Sigmoid colon (tissue), 6 donors: ENCODE measurements at regions not wholly inside any gene's neighbourhood (a gene's known extent, or its start where the extent isn't known, plus 50 kb on each side); places are given as distances from the start of the nearest gene placed in this dataset.

Source experiments
- DNase-seq: peaks from one replicate; pipeline ENCODE4 v3.0.0-alpha.2; 2019
- H3K27ac ChIP-seq, 4 donors: fragments of 200-600 bp; sonication (generic); one replicate each; pipeline ENCODE4 v1.5.1; 2016 to 2019; ENCODE audit warnings: mild to moderate bottlenecking in 1 of 4
- H3K27me3 ChIP-seq, 3 donors: fragments of 200-600 bp; sonication (generic); one replicate each; pipeline ENCODE4 v1.5.1; 2019; ENCODE audit warnings: mild to moderate bottlenecking in 1 of 3
- H3K36me3 ChIP-seq, 4 donors: fragments of 200-600 bp; sonication (generic); one replicate each; pipeline ENCODE4 v1.5.1; 2016 to 2019
- H3K4me1 ChIP-seq, 4 donors: fragments of 200-600 bp; sonication (generic); one replicate each; pipeline ENCODE4 v1.5.1; 2017 to 2019
- H3K4me3 ChIP-seq, 4 donors: fragments of 200-600 bp; sonication (generic); one replicate each; pipeline ENCODE4 v1.5.1; 2017 to 2019; ENCODE audit warnings: mild to moderate bottlenecking in 2 of 4, moderate library complexity in 1 of 4
- H3K9me3 ChIP-seq, 4 donors: fragments of 200-600 bp in 3 of 4; sonication (generic) in 3 of 4; one replicate each; pipeline versions ENCODE4 v1.5.1 to v1.6.1; 2013 to 2019
- CTCF ChIP-seq, 4 experiments: fragments of 450-650 bp in 3 of 4; fragments of 200-600 bp in 1 of 4; IDR thresholded peaks; one replicate each; pipeline ENCODE4 v1.5.1; 2016 to 2019; ENCODE audit warnings: antibody characterized with exemption in 4 of 4, mild to moderate bottlenecking in 3 of 4, moderate library complexity in 2 of 4
- EP300 ChIP-seq, 4 donors: sonication (generic); formaldehyde crosslinking; IDR thresholded peaks; one replicate each; pipeline ENCODE4 v1.6.1; 2017; ENCODE audit warnings: antibody characterized with exemption in 4 of 4
- POLR2A ChIP-seq, 2 donors: fragments of 450-650 bp; IDR thresholded peaks; one replicate each; pipeline ENCODE4 v1.6.1; 2016; ENCODE audit warnings: antibody characterized with exemption in 2 of 2, mild to moderate bottlenecking in 2 of 2, moderate library complexity in 2 of 2
- POLR2AphosphoS5 ChIP-seq, 4 donors: sonication (generic); formaldehyde crosslinking; IDR thresholded peaks; one replicate each; pipeline ENCODE4 v1.6.1; 2017; ENCODE audit warnings: antibody characterized with exemption in 4 of 4
- WGBS, 2 donors: extraction: QIAGEN DNeasy Blood & Tissue Kit; methylation state at CpG; one replicate each; pipeline ENCODE4 v1.1.7; 2013; 5-methylcytosine and 5-hydroxymethylcytosine counted together
- intact Hi-C: fragments of 100-400 bp; cut with DNase I; formaldehyde crosslinking; loops from one replicate; pipeline ENCODE4 v1.15.1; 2023
- donor health status: healthy with polysubstance abuse.
- donor health status: healthy.

GRCh38 chr3:161568671-161569070 is 72.1 kb downstream of the OTOL1 start:
- H3K4me1 ChIP-seq, result no peaks in the 10 kb centered on the region
- no peaks in the 10 kb centered on the region for H3K36me3 ChIP-seq
- H3K9me3 ChIP-seq, result no peaks in the 10 kb centered on the region
- intact Hi-C loops, result no loop called here
- TF ChIP-seq EP300 (IDR thresholded peaks at IDR 0.05), result no peak
- no peak for TF ChIP-seq POLR2AphosphoS5 (IDR thresholded peaks at IDR 0.05)
- no peak for TF ChIP-seq POLR2A (IDR thresholded peaks at IDR 0.05)
- TF ChIP-seq CTCF (IDR thresholded peaks at IDR 0.05), result no peak
- H3K4me3 ChIP-seq, result no peak overlapping the region
- H3K27me3 ChIP-seq, result no peaks in the 10 kb centered on the region
- DNase-seq, result no peak
- 34 to 63% methylated on average over 2 of the region's 2 CpGs for WGBS, 2 donors
- H3K27ac ChIP-seq, result no peak overlapping the region

GRCh38 chr3:161571951-161572350 is 75.3 kb downstream of the OTOL1 start:
- no peak for DNase-seq
- intact Hi-C loops, result no loop called here
- Histone ChIP-seq H3K4me3 (no peak overlapping the region), H3K4me1 (peaks cover 0 to 8% (median 1%) of the 10 kb centered on the region in 4 donors), H3K27me3 (no peaks in the 10 kb centered on the region), H3K36me3 (no peaks in the 10 kb centered on the region), H3K9me3 (no peaks in the 10 kb centered on the region), H3K27ac (no peak overlapping the region)
- WGBS, 2 donors, result 80 to 87% methylated on average over 1 of the region's 1 CpG
- TF ChIP-seq POLR2AphosphoS5 (IDR thresholded peaks at IDR 0.05), result no peak
- no peak for TF ChIP-seq POLR2A (IDR thresholded peaks at IDR 0.05)
- no peak for TF ChIP-seq EP300 (IDR thresholded peaks at IDR 0.05)

- H3K27ac ChIP-seq, result no peak overlapping the region
- H3K9me3 ChIP-seq, result no peaks in the 10 kb centered on the region
- H3K4me3 ChIP-seq, result no peak overlapping the region
- H3K27me3 ChIP-seq, result no peaks in the 10 kb centered on the region
- H3K36me3 ChIP-seq, result no peaks in the 10 kb centered on the region
- 74 to 75% methylated on average over 1 of the region's 1 CpG for WGBS, 2 donors
- intact Hi-C loops, result no loop called here
- H3K4me1 ChIP-seq, result peaks cover 0 to 19% (median 1%) of the 10 kb centered on the region in 4 donors
- TF ChIP-seq POLR2A (IDR thresholded peaks at IDR 0.05) (no peak), EP300 (IDR thresholded peaks at IDR 0.05) (no peak), CTCF (IDR thresholded peaks at IDR 0.05) (no peak), POLR2AphosphoS5 (IDR thresholded peaks at IDR 0.05) (no peak)
- no peak for DNase-seq
Measured at GRCh38 chr3:161573136-161573535, 76.5 kb downstream of the OTOL1 start.

GRCh38 chr3:161575901-161576300 is 79.3 kb downstream of the OTOL1 start:
- H3K27ac ChIP-seq, result no peak overlapping the region
- no peaks in the 10 kb centered on the region for H3K27me3 ChIP-seq
- H3K4me3 ChIP-seq, result no peak overlapping the region
- H3K36me3 ChIP-seq, result no peaks in the 10 kb centered on the region
- intact Hi-C loops, result no loop called here
- 89 to 93% methylated on average over 2 of the region's 2 CpGs for WGBS, 2 donors
- TF ChIP-seq POLR2AphosphoS5 (IDR thresholded peaks at IDR 0.05) (no peak), EP300 (IDR thresholded peaks at IDR 0.05) (no peak), POLR2A (IDR thresholded peaks at IDR 0.05) (no peak), CTCF (IDR thresholded peaks at IDR 0.05) (no peak)
- H3K4me1 ChIP-seq, result peaks cover 0 to 19% (median 1%) of the 10 kb centered on the region in 4 donors
- no peak for DNase-seq
- H3K9me3 ChIP-seq, result no peaks in the 10 kb centered on the region

- peaks cover 0 to 19% (median 1%) of the 10 kb centered on the region in 4 donors for H3K4me1 ChIP-seq
- no peak overlapping the region for H3K4me3 ChIP-seq
- TF ChIP-seq EP300 (IDR thresholded peaks at IDR 0.05) (no peak), POLR2AphosphoS5 (IDR thresholded peaks at IDR 0.05) (no peak), POLR2A (IDR thresholded peaks at IDR 0.05) (no peak), CTCF (IDR thresholded peaks at IDR 0.05) (no peak)
- no peaks in the 10 kb centered on the region for H3K27me3 ChIP-seq
- H3K9me3 ChIP-seq, result no peaks in the 10 kb centered on the region
- no peak for DNase-seq
- intact Hi-C loops, result no loop called here
- H3K36me3 ChIP-seq, result no peaks in the 10 kb centered on the region
- WGBS, 2 donors, result 54 to 70% methylated on average over 2 of the region's 2 CpGs
- no peak overlapping the region for H3K27ac ChIP-seq
Measured at GRCh38 chr3:161576311-161576710, 79.7 kb downstream of the OTOL1 start.
